Suprapubic skin (tissue), 4 donors: ENCODE measurements at regions not wholly inside any gene's neighbourhood (a gene's known extent, or its start where the extent isn't known, plus 50 kb on each side); places are given as distances from the start of the nearest gene placed in this dataset.

Experiments used
- DNase-seq, 2 donors: peaks; one replicate each; pipeline ENCODE4 v3.0.0-alpha.2; 2019; ENCODE audit warnings: low spot score in 2 of 2
- H3K27ac ChIP-seq: fragments of 200-600 bp; sonication (generic); one replicate; pipeline ENCODE4 v1.5.1; 2019
- H3K27me3 ChIP-seq: fragments of 200-600 bp; sonication (generic); one replicate; pipeline ENCODE4 v1.5.1; 2019
- H3K36me3 ChIP-seq: fragments of 200-600 bp; sonication (generic); one replicate; pipeline ENCODE4 v1.5.1; 2019
- H3K4me1 ChIP-seq: fragments of 200-600 bp; sonication (generic); one replicate; pipeline ENCODE4 v1.5.1; 2019
- H3K4me3 ChIP-seq: fragments of 200-600 bp; sonication (generic); one replicate; pipeline ENCODE4 v1.5.1; 2019; ENCODE audit warnings: mild to moderate bottlenecking
- H3K9me3 ChIP-seq: fragments of 200-600 bp; sonication (generic); one replicate; pipeline ENCODE4 v1.5.1; 2019
- CTCF ChIP-seq, 2 donors: fragments of 200-600 bp in 1 of 2; fragments of 450-650 bp in 1 of 2; sonication (generic) in 1 of 2; IDR thresholded peaks; one replicate each; pipeline ENCODE4 v1.5.1; 2016 to 2019; ENCODE audit warnings: antibody characterized with exemption in 2 of 2, mild to moderate bottlenecking in 1 of 2, moderate library complexity in 1 of 2
- EP300 ChIP-seq: sonication (generic); formaldehyde crosslinking; IDR thresholded peaks from one replicate; pipeline ENCODE4 v1.6.1; 2017; ENCODE audit warnings: antibody characterized with exemption
- POLR2A ChIP-seq, 2 donors: fragments of 450-650 bp; IDR thresholded peaks; one replicate each; pipeline ENCODE4 v1.6.1; 2017; ENCODE audit warnings: antibody characterized with exemption in 2 of 2, mild to moderate bottlenecking in 2 of 2, moderate library complexity in 2 of 2
- POLR2AphosphoS5 ChIP-seq, 3 donors: sonication (generic); formaldehyde crosslinking; IDR thresholded peaks; one replicate each; pipeline ENCODE4 v1.6.1; 2017; ENCODE audit warnings: antibody characterized with exemption in 3 of 3
- WGBS: methylation state at CpG from one replicate; pipeline ENCODE4 v1.1.5; 2018; 5-methylcytosine and 5-hydroxymethylcytosine counted together

GRCh38 chr19:23531231-23531790, 136.0 kb upstream of the ZNF91 start:
- TF ChIP-seq CTCF (IDR thresholded peaks at IDR 0.05) = no peak
- TF ChIP-seq EP300 = no peak
- no peak for TF ChIP-seq POLR2A (IDR thresholded peaks at IDR 0.05)
- TF ChIP-seq POLR2AphosphoS5 (IDR thresholded peaks at IDR 0.05) = no peak

GRCh38 chr19:23528376-23528775, 133.1 kb upstream of the ZNF91 start:
- Histone ChIP-seq H3K9me3 (peaks cover 3% of the 10 kb centered on the region), H3K4me1 (no peaks in the 10 kb centered on the region), H3K4me3 (no peak overlapping the region), H3K27ac (no peak overlapping the region), H3K27me3 (no peaks in the 10 kb centered on the region), H3K36me3 (no peaks in the 10 kb centered on the region)
- no peak for TF ChIP-seq POLR2A (IDR thresholded peaks at IDR 0.05)
- no peak for TF ChIP-seq POLR2AphosphoS5 (IDR thresholded peaks at IDR 0.05)
- no peak for TF ChIP-seq CTCF (IDR thresholded peaks at IDR 0.05)
- no peak for TF ChIP-seq EP300
- no peak for DNase-seq

More at GRCh38 chr19:23531231-23531790, 136.0 kb upstream of the ZNF91 start:
- Histone ChIP-seq H3K9me3 (peaks cover 3% of the 10 kb centered on the region), H3K4me1 (no peaks in the 10 kb centered on the region), H3K4me3 (no peak overlapping the region), H3K36me3 (no peaks in the 10 kb centered on the region), H3K27me3 (no peaks in the 10 kb centered on the region), H3K27ac (no peak overlapping the region)
- 81% methylated on average over 1 of the region's 2 CpGs for WGBS
- no peak for DNase-seq

GRCh38 chr19:23527797-23528196, 132.5 kb upstream of the ZNF91 start:
- no peak overlapping the region for H3K4me3 ChIP-seq
- H3K9me3 ChIP-seq = peaks cover 3% of the 10 kb centered on the region
- 75% methylated on average over 2 of the region's 2 CpGs for WGBS
- no peak overlapping the region for H3K27ac ChIP-seq
- no peaks in the 10 kb centered on the region for H3K4me1 ChIP-seq
- H3K36me3 ChIP-seq = no peaks in the 10 kb centered on the region
- no peaks in the 10 kb centered on the region for H3K27me3 ChIP-seq
- DNase-seq = no peak
- TF ChIP-seq POLR2AphosphoS5 (IDR thresholded peaks at IDR 0.05) (no peak), CTCF (IDR thresholded peaks at IDR 0.05) (no peak), EP300 (no peak), POLR2A (IDR thresholded peaks at IDR 0.05) (no peak)

- Histone ChIP-seq H3K4me3 (no peak overlapping the region), H3K4me1 (no peaks in the 10 kb centered on the region), H3K27ac (no peak overlapping the region), H3K36me3 (no peaks in the 10 kb centered on the region), H3K27me3 (no peaks in the 10 kb centered on the region), H3K9me3 (peaks cover 3% of the 10 kb centered on the region)
- DNase-seq = no peak
- WGBS = 82% methylated on average over 4 of the region's 4 CpGs
- TF ChIP-seq POLR2AphosphoS5 (IDR thresholded peaks at IDR 0.05) = no peak
- no peak for TF ChIP-seq POLR2A (IDR thresholded peaks at IDR 0.05)
- TF ChIP-seq CTCF (IDR thresholded peaks at IDR 0.05) = no peak
- no peak for TF ChIP-seq EP300
Measured at GRCh38 chr19:23526302-23526701, 131.0 kb upstream of the ZNF91 start.

- no peak for TF ChIP-seq POLR2AphosphoS5 (IDR thresholded peaks at IDR 0.05)
- TF ChIP-seq EP300 = no peak
- no peak for TF ChIP-seq POLR2A (IDR thresholded peaks at IDR 0.05)
- TF ChIP-seq CTCF (IDR thresholded peaks at IDR 0.05) = no peak
- Histone ChIP-seq H3K9me3 (peaks cover 3% of the 10 kb centered on the region), H3K36me3 (no peaks in the 10 kb centered on the region), H3K4me3 (no peak overlapping the region), H3K27me3 (no peaks in the 10 kb centered on the region), H3K27ac (no peak overlapping the region), H3K4me1 (no peaks in the 10 kb centered on the region)
- WGBS = 61% methylated on average over 2 of the region's 2 CpGs
- peak in 1 of 2 donors; percentile 12 for DNase-seq
Measured at GRCh38 chr19:23525276-23525852, 130.1 kb upstream of the ZNF91 start.
